ENCODE measurements at regions not wholly inside any gene's neighbourhood (a gene's known extent, or its start where the extent isn't known, plus 50 kb on each side); places are given as distances from the start of the nearest gene placed in this dataset.

DNA sequence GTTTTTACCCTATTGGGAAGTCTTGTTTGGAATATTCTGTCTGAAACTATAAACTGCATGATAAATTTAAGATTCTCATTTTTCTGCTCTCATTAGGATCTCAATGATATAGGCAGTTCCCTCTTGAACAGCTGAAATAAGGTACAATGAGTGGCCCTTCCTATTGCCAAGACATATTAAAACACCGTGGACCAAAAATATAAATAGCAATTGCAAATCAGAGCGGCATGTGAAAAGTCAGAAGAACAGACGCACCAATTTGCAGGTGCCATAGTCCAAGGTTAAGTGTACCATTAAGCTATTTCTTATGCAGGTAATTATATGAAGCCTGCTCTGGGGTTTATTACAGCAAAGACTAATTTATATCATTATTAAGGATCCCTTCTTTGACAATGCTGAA lies 920.8 kb upstream of the CELF2 start:
- TF ChIP-seq, protein P1, sequence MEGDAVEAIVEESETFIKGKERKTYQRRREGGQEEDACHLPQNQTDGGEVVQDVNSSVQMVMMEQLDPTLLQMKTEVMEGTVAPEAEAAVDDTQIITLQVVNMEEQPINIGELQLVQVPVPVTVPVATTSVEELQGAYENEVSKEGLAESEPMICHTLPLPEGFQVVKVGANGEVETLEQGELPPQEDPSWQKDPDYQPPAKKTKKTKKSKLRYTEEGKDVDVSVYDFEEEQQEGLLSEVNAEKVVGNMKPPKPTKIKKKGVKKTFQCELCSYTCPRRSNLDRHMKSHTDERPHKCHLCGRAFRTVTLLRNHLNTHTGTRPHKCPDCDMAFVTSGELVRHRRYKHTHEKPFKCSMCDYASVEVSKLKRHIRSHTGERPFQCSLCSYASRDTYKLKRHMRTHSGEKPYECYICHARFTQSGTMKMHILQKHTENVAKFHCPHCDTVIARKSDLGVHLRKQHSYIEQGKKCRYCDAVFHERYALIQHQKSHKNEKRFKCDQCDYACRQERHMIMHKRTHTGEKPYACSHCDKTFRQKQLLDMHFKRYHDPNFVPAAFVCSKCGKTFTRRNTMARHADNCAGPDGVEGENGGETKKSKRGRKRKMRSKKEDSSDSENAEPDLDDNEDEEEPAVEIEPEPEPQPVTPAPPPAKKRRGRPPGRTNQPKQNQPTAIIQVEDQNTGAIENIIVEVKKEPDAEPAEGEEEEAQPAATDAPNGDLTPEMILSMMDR (IDR thresholded peaks at IDR 0.05; ENCODE audit: insufficient read depth, low read length), result no peak
- TF ChIP-seq SPI1 (IDR thresholded peaks at IDR 0.05; ENCODE audit: borderline replicate concordance, low read depth), result no peak
- no peak for TF ChIP-seq POLR2AphosphoS5 (IDR thresholded peaks at IDR 0.05; ENCODE audit: low read depth)
- TF ChIP-seq GABPA (IDR thresholded peaks at IDR 0.05; ENCODE audit: low read depth), result no peak
- no peak for TF ChIP-seq REST (IDR thresholded peaks at IDR 0.05; ENCODE audit: insufficient replicate concordance, low read depth)

GRCh38 chr10:10101106-10101505 lies 916.6 kb upstream of the CELF2 start:
- TF ChIP-seq GABPA (IDR thresholded peaks at IDR 0.05; ENCODE audit: low read depth) (no peak), SPI1 (IDR thresholded peaks at IDR 0.05; ENCODE audit: borderline replicate concordance, low read depth) (no peak), REST (IDR thresholded peaks at IDR 0.05; ENCODE audit: insufficient replicate concordance, low read depth) (no peak), POLR2AphosphoS5 (IDR thresholded peaks at IDR 0.05; ENCODE audit: low read depth) (no peak)
- TF ChIP-seq, protein P1 (IDR thresholded peaks at IDR 0.05; ENCODE audit: insufficient read depth, low read length), result no peak
- no peak for DNase-seq (ENCODE audit: low read depth in 1 of 2, low spot score in 1 of 2)
- Histone ChIP-seq H3K4me3 (replicated peaks; ENCODE audit: insufficient read depth, low read length) (no peak overlapping the region), H3K27ac (replicated peaks) (no peak overlapping the region), H3K27me3 (ENCODE audit: insufficient read depth, poor library complexity, severe bottlenecking) (no peaks in the 10 kb centered on the region)

More for the DNA sequence above, 920.8 kb upstream of the CELF2 start:
- H3K27ac ChIP-seq (replicated peaks), result no peak overlapping the region
- no peaks in the 10 kb centered on the region for H3K27me3 ChIP-seq (ENCODE audit: insufficient read depth, poor library complexity, severe bottlenecking)
- no peak for DNase-seq (ENCODE audit: low read depth in 1 of 2, low spot score in 1 of 2)
- H3K4me3 ChIP-seq (replicated peaks; ENCODE audit: insufficient read depth, low read length), result no peak overlapping the region

DNA sequence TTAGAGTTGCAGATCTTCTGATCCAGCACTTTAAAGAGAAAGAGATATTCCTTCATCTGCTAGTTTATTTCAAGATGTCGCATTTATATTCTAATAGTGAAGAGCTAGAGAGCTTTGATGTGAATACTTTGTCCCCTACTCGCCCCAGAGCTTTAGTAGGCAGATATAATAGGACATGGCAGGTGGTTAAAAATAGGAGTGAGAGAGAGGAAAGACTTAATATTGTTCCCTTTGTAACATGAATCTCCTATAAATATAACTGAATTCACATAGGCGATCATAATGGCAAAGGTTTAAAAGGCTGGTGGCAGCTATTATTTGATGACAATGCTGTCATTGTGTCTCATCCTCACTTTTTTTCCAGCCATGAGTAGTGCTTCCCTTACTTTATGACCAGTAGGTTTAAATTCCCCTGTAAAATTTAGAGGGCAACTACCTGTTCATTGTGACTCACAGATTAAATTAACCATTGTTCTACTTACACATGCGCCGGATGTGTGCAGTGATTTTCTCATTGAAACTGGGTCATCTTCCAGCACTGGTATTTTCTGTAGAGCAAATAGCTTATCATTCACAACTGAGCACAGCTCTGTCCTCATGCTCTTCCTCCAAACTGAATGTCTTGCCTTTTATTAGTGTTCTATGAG lies 906.7 kb upstream of the CELF2 start:
- H3K27me3 ChIP-seq (ENCODE audit: insufficient read depth, poor library complexity, severe bottlenecking), result no peaks in the 10 kb centered on the region
- DNase-seq (ENCODE audit: low read depth in 1 of 2, low spot score in 1 of 2), result no peak
- TF ChIP-seq GABPA (IDR thresholded peaks at IDR 0.05; ENCODE audit: low read depth) (no peak), SPI1 (IDR thresholded peaks at IDR 0.05; ENCODE audit: borderline replicate concordance, low read depth) (no peak), POLR2AphosphoS5 (IDR thresholded peaks at IDR 0.05; ENCODE audit: low read depth) (no peak), REST (IDR thresholded peaks at IDR 0.05; ENCODE audit: insufficient replicate concordance, low read depth) (no peak)
- TF ChIP-seq, protein P1 (IDR thresholded peaks at IDR 0.05; ENCODE audit: insufficient read depth, low read length), result no peak
- H3K4me3 ChIP-seq (replicated peaks; ENCODE audit: insufficient read depth, low read length), result no peak overlapping the region
- H3K27ac ChIP-seq (replicated peaks), result no peak overlapping the region

Data from HL-60 (cell line).